OCI-LY7 (cell line): ENCODE measurements at regions not wholly inside any gene's neighbourhood (a gene's known extent, or its start where the extent isn't known, plus 50 kb on each side); places are given as distances from the start of the nearest gene placed in this dataset.
"Not testable (repeated sequence)": the region's sequence is repeated elsewhere in the genome, so short reads cannot be mapped to it uniquely, and the experiment has no call there.

ENCODE experiments used
- BruUV-seq: library from RNA; stranded (reverse); fragments of 400-500 nt; replicated peaks from 2 replicates; lab custom pipeline; 2021; lab: Mats Ljungman, UMichigan
- CTCF ChIA-PET: fragments of 300-600 bp; sonication (Branson Sonifier 250); formaldehyde crosslinking; loops from one replicate; lab custom pipeline; 2022; ENCODE audit warnings: antibody characterized with exemption; ENCODE audit not compliant: unreplicated experiment; lab: Charles Lee
- POLR2A ChIA-PET: fragments of 300-600 bp; sonication (Branson Sonifier 250); formaldehyde crosslinking; loops from one replicate; lab custom pipeline; 2022; ENCODE audit warnings: antibody characterized with exemption; lab: Charles Lee
- DNase-seq: peaks from one replicate; pipeline ENCODE4 v3.0.0-alpha.2; 2015; ENCODE audit warnings: low spot score
- H2AFZ ChIP-seq: fragments of 200-600 bp; sonication (generic), shearing (Covaris generic); 2 replicates; pipeline ENCODE4 v1.6.1; 2014; ENCODE audit warnings: mild to moderate bottlenecking, antibody characterized with exemption, low read length, moderate library complexity
- H3K27ac ChIP-seq: fragments of 200-600 bp; sonication (generic); 2 replicates; pipeline ENCODE4 v1.5.1; 2014; ENCODE audit warnings: mixed run types, low read depth, mild to moderate bottlenecking, moderate library complexity, low read length, inconsistent platforms; ENCODE audit not compliant: poor library complexity, severe bottlenecking
- H3K36me3 ChIP-seq: fragments of 200-600 bp; sonication (generic); 2 replicates; pipeline ENCODE4 v1.6.1; 2014; ENCODE audit warnings: mild to moderate bottlenecking, antibody characterized with exemption, low read length, moderate library complexity, mixed read lengths; ENCODE audit not compliant: insufficient read depth
- H3K4me1 ChIP-seq: fragments of 200-600 bp; sonication (generic); 2 replicates; pipeline ENCODE4 v1.5.1; 2014; ENCODE audit warnings: mild to moderate bottlenecking, low read length; ENCODE audit not compliant: insufficient read depth, poor library complexity, severe bottlenecking
- H3K4me2 ChIP-seq: fragments of 200-600 bp; sonication (generic); 2 replicates; pipeline ENCODE4 v1.6.1; 2014; ENCODE audit warnings: mild to moderate bottlenecking, low read length
- H3K4me3 ChIP-seq: fragments of 200-600 bp; sonication (generic); 2 replicates; pipeline ENCODE4 v1.5.1; 2014; ENCODE audit warnings: mild to moderate bottlenecking, low read depth, low read length; ENCODE audit not compliant: poor library complexity, severe bottlenecking
- H3K79me2 ChIP-seq: fragments of 200-600 bp; sonication (generic); 2 replicates; pipeline ENCODE4 v1.6.1; 2016; ENCODE audit warnings: low read depth, mild to moderate bottlenecking, low read length, moderate library complexity, mixed read lengths; ENCODE audit not compliant: insufficient read depth
- H3K9me2 ChIP-seq: fragments of 200-600 bp; sonication (generic); 2 replicates; pipeline ENCODE4 v1.6.1; 2016; ENCODE audit warnings: mild to moderate bottlenecking, low read length, mixed read lengths; ENCODE audit not compliant: insufficient read depth
- H3K9me3 ChIP-seq: fragments of 200-600 bp; sonication (generic); 2 replicates; pipeline ENCODE4 v1.6.1; 2014; ENCODE audit warnings: mild to moderate bottlenecking, mixed run types, low read length, mixed read lengths
- H4K20me1 ChIP-seq: fragments of 200-600 bp; sonication (generic); 2 replicates; pipeline ENCODE4 v1.6.1; 2014; ENCODE audit warnings: mild to moderate bottlenecking, antibody characterized with exemption, low read length, moderate library complexity, mixed read lengths; ENCODE audit not compliant: insufficient read depth
- EZH2phosphoT487 ChIP-seq: fragments of 200-600 bp; sonication (generic); IDR thresholded peaks from 2 replicates; pipeline ENCODE4 v1.6.1; 2018; ENCODE audit warnings: low read depth, borderline replicate concordance, mild to moderate bottlenecking, mixed run types, antibody characterized with exemption, low read length, moderate library complexity, mixed read lengths
- intact Hi-C: fragments of 100-400 bp; cut with micrococcal nuclease; formaldehyde crosslinking; loops from one replicate; pipeline ENCODE4 v1.10.0; 2022; ENCODE audit not compliant: unreplicated experiment
- TF ChIP-seq, protein P1 (sequence below): fragments of 200-600 bp; sonication (generic); conservative IDR thresholded peaks from 2 replicates; pipeline ENCODE4 v1.5.1; 2014; ENCODE audit warnings: mild to moderate bottlenecking, antibody characterized with exemption, low read length, moderate library complexity, mixed read lengths

DNA sequence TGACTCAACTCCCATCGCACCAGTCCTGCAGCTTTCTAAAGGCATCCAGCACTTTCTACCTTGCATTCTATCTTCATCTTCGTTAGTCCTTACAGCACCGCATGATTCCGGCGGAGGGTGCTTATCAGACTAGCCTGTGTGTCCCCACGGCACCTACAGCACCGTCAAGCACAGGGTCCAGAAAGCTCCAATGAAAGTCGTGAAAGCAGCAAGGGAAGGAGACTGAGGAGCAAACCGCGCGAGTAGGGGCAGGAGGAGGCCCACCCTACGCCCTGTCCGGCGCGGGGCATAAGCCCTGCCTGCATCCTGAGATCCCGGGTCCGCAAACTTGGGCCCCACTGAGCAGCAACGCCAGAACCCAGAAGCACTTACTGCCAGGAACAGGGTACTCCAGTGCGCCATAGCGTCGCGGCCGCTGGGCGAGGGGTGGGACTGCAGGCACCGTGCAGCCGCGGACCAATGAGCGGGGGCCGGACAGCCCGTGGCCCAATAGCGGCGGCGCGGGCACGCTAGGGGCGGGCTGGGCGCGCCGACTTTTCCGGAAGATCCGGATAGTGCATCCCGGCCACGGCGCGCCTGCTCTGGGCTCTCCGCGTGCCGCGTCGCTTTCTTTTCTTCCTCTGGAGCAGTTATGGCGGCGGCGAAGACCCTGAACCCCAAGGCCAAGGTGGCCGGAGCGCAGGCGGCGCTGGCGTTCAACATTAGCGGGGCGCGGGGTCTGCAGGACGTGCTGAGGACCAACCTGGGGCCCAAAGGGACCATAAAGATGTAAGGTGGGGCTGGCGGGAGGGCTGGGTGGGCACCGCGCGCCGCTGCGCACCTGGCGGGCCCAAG is 122.1 kb upstream of the VKORC1L1 start:
- intact Hi-C loops, result loop anchor here (2.0 kb wide), 2 partner anchors 122 to 232 kb away; partner anchors contain the start of genes GUSB and VKORC1L1
- Histone ChIP-seq H3K9me2 (no peaks in the 10 kb centered on the region), H4K20me1 (peaks cover 7% of the 10 kb centered on the region), H3K36me3 (peaks cover 35% of the 10 kb centered on the region), H3K4me3 (peak overlapping the region; percentile 90), H3K9me3 (no peaks in the 10 kb centered on the region), H3K4me2 (peak overlapping the region; percentile 75), H3K79me2 (peaks cover 54% of the 10 kb centered on the region), H2AFZ (peak overlapping the region; percentile 94), H3K4me1 (peaks cover 18% of the 10 kb centered on the region), H3K27ac (peak overlapping the region; percentile 59)
- TF ChIP-seq EZH2phosphoT487, result no peak
- TF ChIP-seq, protein P1, sequence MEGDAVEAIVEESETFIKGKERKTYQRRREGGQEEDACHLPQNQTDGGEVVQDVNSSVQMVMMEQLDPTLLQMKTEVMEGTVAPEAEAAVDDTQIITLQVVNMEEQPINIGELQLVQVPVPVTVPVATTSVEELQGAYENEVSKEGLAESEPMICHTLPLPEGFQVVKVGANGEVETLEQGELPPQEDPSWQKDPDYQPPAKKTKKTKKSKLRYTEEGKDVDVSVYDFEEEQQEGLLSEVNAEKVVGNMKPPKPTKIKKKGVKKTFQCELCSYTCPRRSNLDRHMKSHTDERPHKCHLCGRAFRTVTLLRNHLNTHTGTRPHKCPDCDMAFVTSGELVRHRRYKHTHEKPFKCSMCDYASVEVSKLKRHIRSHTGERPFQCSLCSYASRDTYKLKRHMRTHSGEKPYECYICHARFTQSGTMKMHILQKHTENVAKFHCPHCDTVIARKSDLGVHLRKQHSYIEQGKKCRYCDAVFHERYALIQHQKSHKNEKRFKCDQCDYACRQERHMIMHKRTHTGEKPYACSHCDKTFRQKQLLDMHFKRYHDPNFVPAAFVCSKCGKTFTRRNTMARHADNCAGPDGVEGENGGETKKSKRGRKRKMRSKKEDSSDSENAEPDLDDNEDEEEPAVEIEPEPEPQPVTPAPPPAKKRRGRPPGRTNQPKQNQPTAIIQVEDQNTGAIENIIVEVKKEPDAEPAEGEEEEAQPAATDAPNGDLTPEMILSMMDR, result no peak
- CTCF ChIA-PET, result no interaction called here
- DNase-seq, result peak; percentile 92
- POLR2A ChIA-PET, result interaction anchor here (1.0 to 1.4 kb wide), 3 partner anchors 12 to 743 kb away, joined by 3 to 4 read pairs (median 4); partner anchors contain the start of gene CRCP
- no TSS peak for BruUV-seq

DNA sequence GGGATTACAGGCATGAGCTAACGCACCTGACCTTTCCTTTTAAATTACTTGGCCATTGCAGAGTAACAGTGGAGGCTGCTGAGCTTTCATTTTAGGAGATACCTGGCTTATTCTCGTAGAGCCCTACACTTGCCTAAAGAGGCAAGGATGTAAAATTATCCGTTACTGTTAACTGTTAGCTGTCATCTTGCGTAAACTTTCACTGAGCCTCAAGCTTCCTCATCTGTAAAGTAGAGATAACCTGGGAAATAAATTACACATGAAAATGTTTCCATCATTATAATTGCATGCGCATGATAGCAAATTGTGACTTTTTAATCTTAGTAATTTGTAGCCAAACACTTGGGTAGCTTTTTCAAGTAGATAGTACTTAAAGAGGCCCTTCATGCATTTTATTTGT is 118.8 kb upstream of the VKORC1L1 start:
- H3K4me2 ChIP-seq, H4K20me1 ChIP-seq, H3K9me3 ChIP-seq, H3K9me2 ChIP-seq, H3K27ac ChIP-seq, CTCF ChIA-PET, H2AFZ ChIP-seq, BruUV-seq, H3K4me3 ChIP-seq, intact Hi-C loops, DNase-seq: not testable (repeated sequence)
- Histone ChIP-seq H3K79me2 (peaks cover 52% of the 10 kb centered on the region), H3K36me3 (peaks cover 56% of the 10 kb centered on the region), H3K4me1 (peaks cover 18% of the 10 kb centered on the region)
- POLR2A ChIA-PET, result interaction anchor here (1.2 kb wide), 1 partner anchor 17 kb away, joined by 4 read pairs; no protein-coding TSS in a partner anchor

DNA sequence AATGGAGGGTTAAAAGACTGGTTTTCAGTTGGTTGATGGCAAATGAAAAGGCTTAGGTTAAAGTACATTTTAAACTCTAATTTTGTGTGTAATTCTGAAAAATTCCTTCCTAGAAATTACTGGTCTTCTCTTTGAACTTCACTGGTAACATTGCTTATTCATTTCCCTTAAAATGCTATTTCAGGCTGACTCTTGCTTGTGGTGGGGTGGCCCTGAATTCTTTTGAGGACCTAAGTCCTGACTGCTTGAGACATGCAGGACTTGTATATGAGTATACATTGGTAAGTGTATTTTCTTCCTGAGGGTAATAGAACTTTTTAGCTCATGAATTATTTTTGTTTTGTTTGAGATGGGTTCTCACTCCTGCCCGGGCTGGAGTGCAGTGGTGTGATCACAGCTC is 113.9 kb upstream of the VKORC1L1 start:
- H3K27ac ChIP-seq, POLR2A ChIA-PET, H3K4me2 ChIP-seq, H3K4me3 ChIP-seq, BruUV-seq, H3K4me1 ChIP-seq, CTCF ChIA-PET, H2AFZ ChIP-seq, H3K9me3 ChIP-seq, H4K20me1 ChIP-seq, DNase-seq, H3K79me2 ChIP-seq, intact Hi-C loops, H3K9me2 ChIP-seq: not testable (repeated sequence)
- peaks cover 58% of the 10 kb centered on the region for H3K36me3 ChIP-seq

DNA sequence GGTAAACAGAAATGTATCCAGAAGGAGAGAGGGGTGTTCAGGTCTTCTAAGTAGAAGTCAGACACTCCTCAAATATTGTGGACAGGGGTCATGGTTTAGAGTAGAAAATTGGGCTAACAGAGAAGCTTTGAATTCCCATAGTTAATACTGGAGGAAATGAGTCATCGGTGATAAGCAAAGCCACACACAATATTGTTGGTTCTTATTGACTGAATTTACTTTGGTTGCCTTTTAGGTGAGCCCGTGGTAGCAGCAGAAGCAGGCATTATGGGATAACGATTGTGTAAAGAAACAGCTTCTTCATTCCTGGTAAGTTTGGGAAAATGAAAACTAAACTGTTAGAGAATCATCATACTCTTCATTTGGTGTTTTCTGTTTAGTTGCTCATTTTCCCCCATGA is 110.2 kb upstream of the VKORC1L1 start:
- H2AFZ ChIP-seq, H3K27ac ChIP-seq, H4K20me1 ChIP-seq, H3K9me2 ChIP-seq, H3K79me2 ChIP-seq, intact Hi-C loops, DNase-seq, H3K4me2 ChIP-seq, H3K9me3 ChIP-seq, H3K4me3 ChIP-seq, BruUV-seq, CTCF ChIA-PET, H3K4me1 ChIP-seq: not testable (repeated sequence)
- POLR2A ChIA-PET, result interaction anchor here (0.7 kb wide), 1 partner anchor 12 kb away, joined by 3 read pairs; no protein-coding TSS in a partner anchor
- peaks cover 31% of the 10 kb centered on the region for H3K36me3 ChIP-seq

- H3K9me2 ChIP-seq, H3K9me3 ChIP-seq, DNase-seq, H3K79me2 ChIP-seq, H2AFZ ChIP-seq, H3K4me1 ChIP-seq, H3K4me3 ChIP-seq, H3K27ac ChIP-seq, H4K20me1 ChIP-seq, H3K4me2 ChIP-seq, CTCF ChIA-PET, intact Hi-C loops: not testable (repeated sequence)
- BruUV-seq, result TSS peak; percentile 52
- peaks cover 27% of the 10 kb centered on the region for H3K36me3 ChIP-seq
- POLR2A ChIA-PET, result interaction anchor here (0.7 kb wide), 1 partner anchor 13 kb away, joined by 3 read pairs; no protein-coding TSS in a partner anchor
Observed at GRCh38 chr7:65763114-65763513, 109.8 kb upstream of the VKORC1L1 start.
